Parathyroid adenoma (tissue), 2 donors: ENCODE measurements at regions not wholly inside any gene's neighbourhood (a gene's known extent, or its start where the extent isn't known, plus 50 kb on each side); places are given as distances from the start of the nearest gene placed in this dataset.

ENCODE experiments used
- H2AFZ ChIP-seq: fragments of 300-600 bp; sonication (generic); one replicate; pipeline ENCODE4 v1.7.0; 2017; ENCODE audit warnings: antibody characterized with exemption, mild to moderate bottlenecking
- H3K27ac ChIP-seq: fragments of 300-600 bp; sonication (generic); one replicate; pipeline ENCODE4 v1.7.0; 2017
- H3K27me3 ChIP-seq: fragments of 300-600 bp; sonication (generic); one replicate; pipeline ENCODE4 v1.7.0; 2017; ENCODE audit warnings: low read length; ENCODE audit not compliant: control insufficient read depth, insufficient read depth
- H3K36me3 ChIP-seq: fragments of 300-600 bp; sonication (generic); one replicate; pipeline ENCODE4 v1.7.0; 2017; ENCODE audit warnings: low read length; ENCODE audit not compliant: control insufficient read depth, insufficient read depth
- H3K4me1 ChIP-seq: fragments of 300-600 bp; sonication (generic); one replicate; pipeline ENCODE4 v1.7.0; 2017; ENCODE audit warnings: control low read depth
- H3K4me2 ChIP-seq: fragments of 300-600 bp; sonication (generic); one replicate; pipeline ENCODE4 v1.7.0; 2017; ENCODE audit warnings: low read length
- H3K4me3 ChIP-seq: fragments of 300-600 bp; sonication (generic); one replicate; pipeline ENCODE4 v1.7.0; 2017; ENCODE audit warnings: low read depth, low read length
- H3K79me2 ChIP-seq: fragments of 300-600 bp; sonication (generic); one replicate; pipeline ENCODE4 v1.7.0; 2017; ENCODE audit warnings: control low read depth
- H3K9ac ChIP-seq: fragments of 300-600 bp; sonication (generic); one replicate; pipeline ENCODE4 v1.7.0; 2017; ENCODE audit warnings: mild to moderate bottlenecking
- H3K9me3 ChIP-seq: fragments of 300-600 bp; sonication (generic); one replicate; pipeline ENCODE4 v1.7.0; 2017; ENCODE audit warnings: low read length; ENCODE audit not compliant: control insufficient read depth
- TF ChIP-seq, protein P1 (sequence below): fragments of 300-600 bp; sonication (generic); IDR thresholded peaks from one replicate; pipeline ENCODE4 v1.7.0; 2017; ENCODE audit warnings: antibody characterized with exemption, mild to moderate bottlenecking
- donor health status: primary hyperparathyroidism.

DNA sequence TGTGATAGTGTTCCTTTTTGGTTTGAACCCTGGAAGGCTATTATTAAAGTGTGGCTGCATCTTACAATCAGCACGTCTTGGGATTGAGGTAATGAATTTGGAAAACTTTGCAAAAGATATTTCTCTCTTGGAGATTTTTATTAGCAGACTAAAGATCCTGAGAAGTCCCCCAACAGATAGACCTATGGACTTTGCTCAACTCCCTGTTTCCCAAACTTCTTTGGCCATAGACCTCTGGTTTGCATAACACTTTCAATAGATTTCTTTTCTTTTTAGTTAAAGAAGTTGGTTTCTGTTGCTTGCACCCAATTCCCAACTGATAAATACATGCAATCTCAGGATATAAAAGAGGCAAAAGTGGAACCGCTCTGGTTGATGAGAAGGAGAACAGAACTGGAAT lies 465.8 kb upstream of the PROK2 start:
- H3K79me2 ChIP-seq, result no peaks in the 10 kb centered on the region
- H2AFZ ChIP-seq, result no peak overlapping the region
- no peaks in the 10 kb centered on the region for H3K27me3 ChIP-seq
- no peak overlapping the region for H3K9ac ChIP-seq
- no peak overlapping the region for H3K4me2 ChIP-seq
- H3K36me3 ChIP-seq, result no peaks in the 10 kb centered on the region
- H3K27ac ChIP-seq, result no peak overlapping the region
- H3K4me3 ChIP-seq, result no peak overlapping the region
- peaks cover 7% of the 10 kb centered on the region for H3K4me1 ChIP-seq
- no peaks in the 10 kb centered on the region for H3K9me3 ChIP-seq
- TF ChIP-seq, protein P1, sequence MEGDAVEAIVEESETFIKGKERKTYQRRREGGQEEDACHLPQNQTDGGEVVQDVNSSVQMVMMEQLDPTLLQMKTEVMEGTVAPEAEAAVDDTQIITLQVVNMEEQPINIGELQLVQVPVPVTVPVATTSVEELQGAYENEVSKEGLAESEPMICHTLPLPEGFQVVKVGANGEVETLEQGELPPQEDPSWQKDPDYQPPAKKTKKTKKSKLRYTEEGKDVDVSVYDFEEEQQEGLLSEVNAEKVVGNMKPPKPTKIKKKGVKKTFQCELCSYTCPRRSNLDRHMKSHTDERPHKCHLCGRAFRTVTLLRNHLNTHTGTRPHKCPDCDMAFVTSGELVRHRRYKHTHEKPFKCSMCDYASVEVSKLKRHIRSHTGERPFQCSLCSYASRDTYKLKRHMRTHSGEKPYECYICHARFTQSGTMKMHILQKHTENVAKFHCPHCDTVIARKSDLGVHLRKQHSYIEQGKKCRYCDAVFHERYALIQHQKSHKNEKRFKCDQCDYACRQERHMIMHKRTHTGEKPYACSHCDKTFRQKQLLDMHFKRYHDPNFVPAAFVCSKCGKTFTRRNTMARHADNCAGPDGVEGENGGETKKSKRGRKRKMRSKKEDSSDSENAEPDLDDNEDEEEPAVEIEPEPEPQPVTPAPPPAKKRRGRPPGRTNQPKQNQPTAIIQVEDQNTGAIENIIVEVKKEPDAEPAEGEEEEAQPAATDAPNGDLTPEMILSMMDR, result no peak

DNA sequence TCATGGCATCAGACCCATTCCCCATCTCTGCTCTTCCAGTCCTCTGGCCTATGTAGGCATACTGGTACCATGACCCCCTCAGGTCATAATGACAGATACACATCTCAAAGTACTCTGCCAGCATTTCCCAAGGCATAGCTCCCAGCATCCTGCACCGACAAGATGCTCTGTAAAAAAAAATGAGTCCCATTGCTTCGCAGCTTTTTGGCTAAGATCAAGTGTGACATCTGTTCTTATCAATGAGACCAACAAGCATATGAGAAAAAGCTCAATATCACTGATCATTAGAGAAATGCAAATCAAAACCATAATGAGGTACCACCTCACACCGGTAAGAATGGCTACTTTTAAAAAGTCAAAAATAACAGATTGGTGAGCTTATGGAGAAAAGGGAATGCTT lies 463.9 kb upstream of the PROK2 start:
- no peak overlapping the region for H3K27ac ChIP-seq
- TF ChIP-seq, protein P1, result no peak
- no peaks in the 10 kb centered on the region for H3K9me3 ChIP-seq
- no peaks in the 10 kb centered on the region for H3K4me1 ChIP-seq
- H3K36me3 ChIP-seq, result no peaks in the 10 kb centered on the region
- no peak overlapping the region for H3K4me3 ChIP-seq
- H2AFZ ChIP-seq, result no peak overlapping the region
- no peak overlapping the region for H3K4me2 ChIP-seq
- no peak overlapping the region for H3K9ac ChIP-seq
- no peaks in the 10 kb centered on the region for H3K79me2 ChIP-seq
- H3K27me3 ChIP-seq, result no peaks in the 10 kb centered on the region

GRCh38 chr3:72248389-72248761 lies 463.4 kb upstream of the PROK2 start:
- no peaks in the 10 kb centered on the region for H3K27me3 ChIP-seq
- H3K79me2 ChIP-seq, result no peaks in the 10 kb centered on the region
- no peak overlapping the region for H2AFZ ChIP-seq
- H3K27ac ChIP-seq, result no peak overlapping the region
- no peak overlapping the region for H3K9ac ChIP-seq
- H3K4me1 ChIP-seq, result no peaks in the 10 kb centered on the region
- no peak overlapping the region for H3K4me3 ChIP-seq
- no peak overlapping the region for H3K4me2 ChIP-seq
- TF ChIP-seq, protein P1, result no peak
- no peaks in the 10 kb centered on the region for H3K9me3 ChIP-seq
- H3K36me3 ChIP-seq, result no peaks in the 10 kb centered on the region

DNA sequence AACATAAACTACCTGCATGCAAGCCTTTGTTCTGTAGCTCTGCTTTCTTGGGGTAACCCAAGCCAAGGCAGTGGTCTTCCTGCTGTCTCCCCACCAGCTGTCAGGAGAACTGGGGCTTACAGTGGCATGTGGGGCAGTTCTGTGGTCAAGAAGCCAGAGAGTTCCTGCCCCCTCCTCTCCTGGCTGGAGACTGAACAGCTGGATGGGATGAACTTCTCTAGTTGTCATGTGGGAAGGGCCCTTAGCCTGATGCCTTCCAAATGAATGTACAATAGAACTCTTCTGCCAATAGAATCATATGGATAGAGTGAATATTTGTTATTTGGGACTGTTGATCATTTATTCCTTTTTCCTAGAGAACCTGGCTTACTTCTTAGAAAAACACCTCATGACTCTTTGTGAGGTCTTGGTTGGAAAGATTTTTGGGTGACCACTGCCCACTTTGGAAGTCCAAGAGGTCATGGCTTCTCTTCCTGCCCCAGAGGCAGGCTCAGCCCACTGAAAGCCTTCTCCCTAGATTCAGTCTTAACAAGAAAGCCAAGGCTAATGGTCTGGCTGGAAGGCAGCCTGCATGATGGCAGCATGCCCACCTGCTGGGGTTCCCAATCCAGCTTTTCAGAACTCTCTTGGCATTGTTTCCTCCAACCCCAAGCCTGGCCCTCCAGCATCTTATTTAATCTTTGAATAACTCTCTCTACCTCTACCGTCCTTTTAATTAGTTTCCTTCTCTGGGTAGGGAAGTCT lies 462.9 kb upstream of the PROK2 start:
- no peaks in the 10 kb centered on the region for H3K79me2 ChIP-seq
- H2AFZ ChIP-seq, result no peak overlapping the region
- no peaks in the 10 kb centered on the region for H3K4me1 ChIP-seq
- H3K4me2 ChIP-seq, result no peak overlapping the region
- no peaks in the 10 kb centered on the region for H3K36me3 ChIP-seq
- H3K27ac ChIP-seq, result no peak overlapping the region
- no peaks in the 10 kb centered on the region for H3K27me3 ChIP-seq
- TF ChIP-seq, protein P1, result no peak
- H3K9ac ChIP-seq, result no peak overlapping the region
- H3K4me3 ChIP-seq, result no peak overlapping the region
- H3K9me3 ChIP-seq, result no peaks in the 10 kb centered on the region

- TF ChIP-seq, protein P1, result no peak
- no peaks in the 10 kb centered on the region for H3K9me3 ChIP-seq
- no peaks in the 10 kb centered on the region for H3K36me3 ChIP-seq
- H3K4me1 ChIP-seq, result no peaks in the 10 kb centered on the region
- no peaks in the 10 kb centered on the region for H3K79me2 ChIP-seq
- no peak overlapping the region for H3K27ac ChIP-seq
- H3K27me3 ChIP-seq, result no peaks in the 10 kb centered on the region
- H3K4me2 ChIP-seq, result no peak overlapping the region
- no peak overlapping the region for H3K9ac ChIP-seq
- no peak overlapping the region for H2AFZ ChIP-seq
- H3K4me3 ChIP-seq, result no peak overlapping the region
Measured at GRCh38 chr3:72247126-72247525, 462.2 kb upstream of the PROK2 start.
